Mesodermal cell (in vitro differentiated cells): ENCODE measurements at regions not wholly inside any gene's neighbourhood (a gene's known extent, or its start where the extent isn't known, plus 50 kb on each side); places are given as distances from the start of the nearest gene placed in this dataset.
"Not testable (repeated sequence)": the region's sequence is repeated elsewhere in the genome, so short reads cannot be mapped to it uniquely, and the experiment has no call there.

Experiments used
- H3K27ac ChIP-seq: 2 replicates; pipeline ENCODE4 v1.7.0; 2013; ENCODE audit warnings: mild to moderate bottlenecking, low read depth, low read length, moderate library complexity; ENCODE audit not compliant: severe bottlenecking
- H3K36me3 ChIP-seq: 2 replicates; pipeline ENCODE4 v1.7.1; 2013; ENCODE audit warnings: mild to moderate bottlenecking, low read length, moderate library complexity; ENCODE audit not compliant: control insufficient read depth, insufficient read depth
- H3K4me1 ChIP-seq: one replicate; pipeline ENCODE4 v1.7.1; 2013; ENCODE audit warnings: mild to moderate bottlenecking, low read length; ENCODE audit not compliant: insufficient read depth, control insufficient read depth, poor library complexity, severe bottlenecking
- H3K4me3 ChIP-seq: 2 replicates; pipeline ENCODE4 v1.7.0; 2013; ENCODE audit warnings: low read length, control low read depth, mild to moderate bottlenecking; ENCODE audit not compliant: insufficient read depth, poor library complexity, severe bottlenecking; ENCODE audit errors: extremely low read depth
- H3K9me3 ChIP-seq: 2 replicates; pipeline ENCODE4 v1.7.1; 2013; ENCODE audit warnings: mild to moderate bottlenecking, low read length, moderate library complexity; ENCODE audit not compliant: control insufficient read depth
- WGBS, 2 experiments: methylation state at CpG; one replicate each; pipeline ENCODE4 v1.1.5; 2013; ENCODE audit warnings: missing lambda C conversion rate in 2 of 2; ENCODE audit not compliant: insufficient coverage in 2 of 2; 5-methylcytosine and 5-hydroxymethylcytosine counted together

DNA sequence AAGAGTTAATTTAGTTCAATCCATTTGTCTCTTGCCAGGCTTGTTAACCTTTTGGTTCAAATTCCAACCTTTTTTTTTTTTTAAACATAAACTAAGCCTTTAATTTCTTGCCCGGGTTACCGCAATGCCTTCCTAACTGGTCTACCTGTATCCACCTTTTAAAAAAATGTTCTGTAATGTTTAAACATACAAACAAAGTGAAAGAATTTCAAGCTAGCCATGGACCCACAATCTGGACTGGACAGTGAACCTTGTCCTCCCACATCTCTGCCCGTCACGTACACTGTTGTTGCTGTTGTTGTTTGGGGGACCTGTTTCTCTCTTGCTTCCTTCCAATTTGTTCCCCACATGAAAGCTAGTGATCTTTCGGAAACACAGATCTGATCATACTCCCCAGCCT lies 724.7 kb upstream of the AUTS2 start:
- Histone ChIP-seq H3K4me3 (no peak overlapping the region), H3K9me3 (no peaks in the 10 kb centered on the region), H3K27ac (no peak overlapping the region), H3K4me1 (no peaks in the 10 kb centered on the region), H3K36me3 (no peaks in the 10 kb centered on the region)
- WGBS, 2 experiments: 89% methylated on average over 3 of the region's 5 CpGs; no CpG with 5 or more reads in 1 of the 2 experiments

- 72 to 86% methylated on average over 1 to 2 of the region's 2 CpGs for WGBS, 2 experiments
- Histone ChIP-seq H3K4me1 (no peaks in the 10 kb centered on the region), H3K36me3 (no peaks in the 10 kb centered on the region), H3K4me3 (no peak overlapping the region), H3K27ac (no peak overlapping the region), H3K9me3 (no peaks in the 10 kb centered on the region)
These were observed 722.4 kb upstream of the AUTS2 start for GRCh38 chr7:68875857-68876256.

- H3K36me3 ChIP-seq, H3K4me1 ChIP-seq, H3K27ac ChIP-seq, H3K4me3 ChIP-seq, H3K9me3 ChIP-seq: not testable (repeated sequence)
- no CpG with 5 or more reads among the region's 1 CpG for WGBS, 2 experiments
These were observed 711.2 kb upstream of the AUTS2 start for GRCh38 chr7:68887116-68887515.

- Histone ChIP-seq H3K4me1 (no peaks in the 10 kb centered on the region), H3K36me3 (no peaks in the 10 kb centered on the region), H3K9me3 (no peaks in the 10 kb centered on the region), H3K27ac (no peak overlapping the region), H3K4me3 (no peak overlapping the region)
- 63 to 67% methylated on average over 3 of the region's 3 CpGs for WGBS, 2 experiments
These were observed 709.3 kb upstream of the AUTS2 start for GRCh38 chr7:68888971-68889385.

DNA sequence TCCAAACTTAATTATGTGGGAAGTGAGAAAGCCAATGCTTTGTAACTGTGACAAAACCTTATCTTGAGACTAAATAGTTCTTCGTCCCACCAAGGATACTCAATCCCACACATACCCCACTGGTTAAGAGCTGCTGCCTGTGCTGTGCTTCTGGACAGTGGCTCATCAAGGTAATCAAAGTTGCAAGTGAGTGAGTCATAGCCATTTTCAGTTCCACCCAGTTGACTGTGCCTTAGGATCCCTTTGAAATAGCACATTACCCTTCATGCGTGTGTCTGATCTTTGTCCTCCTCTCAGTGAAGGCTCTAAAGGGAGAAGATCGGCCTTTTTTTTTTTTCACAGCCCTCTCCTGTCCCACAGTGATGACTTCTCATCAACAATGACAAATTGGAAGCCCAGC lies 706.0 kb upstream of the AUTS2 start:
- WGBS, 2 experiments: 67 to 89% methylated on average over 2 of the region's 3 CpGs
- Histone ChIP-seq H3K27ac (peak overlapping the region; percentile 16), H3K36me3 (no peaks in the 10 kb centered on the region), H3K4me3 (no peak overlapping the region), H3K9me3 (no peaks in the 10 kb centered on the region), H3K4me1 (no peaks in the 10 kb centered on the region)

- H3K9me3 ChIP-seq: no peaks in the 10 kb centered on the region
- 100% methylated on average over 1 of the region's 4 CpGs for WGBS, 2 experiments
- no peak overlapping the region for H3K4me3 ChIP-seq
- H3K36me3 ChIP-seq: no peaks in the 10 kb centered on the region
- no peak overlapping the region for H3K27ac ChIP-seq
- no peaks in the 10 kb centered on the region for H3K4me1 ChIP-seq
These were observed 704.9 kb upstream of the AUTS2 start for GRCh38 chr7:68893411-68893810.

DNA sequence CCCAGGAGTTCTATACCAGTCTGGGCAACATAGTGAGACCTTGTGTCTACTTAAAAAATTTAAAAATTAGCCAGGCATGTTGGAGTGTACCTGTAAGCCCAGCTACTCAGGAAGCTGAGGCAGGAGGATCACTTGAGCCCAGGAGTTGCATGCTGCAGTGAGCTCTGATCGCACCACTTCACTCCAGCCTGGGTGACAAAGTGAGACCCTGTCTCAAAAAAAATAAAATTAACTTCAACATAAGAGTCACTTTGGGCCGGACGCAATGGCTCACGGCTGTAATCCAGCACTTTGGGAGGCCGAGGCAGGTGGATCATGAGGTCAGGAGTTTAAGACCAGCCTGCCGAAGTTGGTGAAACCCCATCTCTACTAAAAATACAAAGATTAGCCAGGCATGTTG lies 699.1 kb upstream of the AUTS2 start:
- WGBS, 2 experiments: 95 to 97% methylated on average over 5 of the region's 6 CpGs
- not testable (repeated sequence) for H3K9me3 ChIP-seq, H3K27ac ChIP-seq, H3K4me1 ChIP-seq, H3K4me3 ChIP-seq, H3K36me3 ChIP-seq

DNA sequence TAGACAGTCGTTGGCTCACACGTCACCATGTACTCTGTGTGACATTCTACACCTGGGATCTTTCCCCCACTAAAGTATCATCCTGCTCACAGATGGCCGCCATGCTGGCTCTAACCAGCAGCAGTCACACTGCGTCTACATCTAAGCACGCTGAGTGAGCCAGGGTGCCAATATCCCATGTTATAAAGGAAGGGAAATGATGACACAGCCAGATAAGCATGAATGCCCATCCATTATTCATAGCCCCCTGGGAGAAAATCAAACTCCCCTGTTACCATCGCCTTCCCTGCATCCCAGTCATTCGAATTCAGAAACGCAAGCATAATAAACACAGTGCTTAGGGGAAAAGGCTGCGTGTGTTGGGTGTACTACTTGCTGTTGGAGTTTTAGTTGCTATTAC lies 698.2 kb upstream of the AUTS2 start:
- WGBS, 2 experiments: 84 to 100% methylated on average over 3 to 4 of the region's 9 CpGs
- Histone ChIP-seq H3K4me3 (no peak overlapping the region), H3K36me3 (no peaks in the 10 kb centered on the region), H3K4me1 (no peaks in the 10 kb centered on the region), H3K9me3 (no peaks in the 10 kb centered on the region), H3K27ac (no peak overlapping the region)

GRCh38 chr7:68904630-68905029 lies 693.6 kb upstream of the AUTS2 start:
- H3K4me1 ChIP-seq: no peaks in the 10 kb centered on the region
- H3K9me3 ChIP-seq: no peaks in the 10 kb centered on the region
- H3K27ac ChIP-seq: no peak overlapping the region
- 80 to 96% methylated on average over 1 to 3 of the region's 3 CpGs for WGBS, 2 experiments
- no peaks in the 10 kb centered on the region for H3K36me3 ChIP-seq
- no peak overlapping the region for H3K4me3 ChIP-seq

DNA sequence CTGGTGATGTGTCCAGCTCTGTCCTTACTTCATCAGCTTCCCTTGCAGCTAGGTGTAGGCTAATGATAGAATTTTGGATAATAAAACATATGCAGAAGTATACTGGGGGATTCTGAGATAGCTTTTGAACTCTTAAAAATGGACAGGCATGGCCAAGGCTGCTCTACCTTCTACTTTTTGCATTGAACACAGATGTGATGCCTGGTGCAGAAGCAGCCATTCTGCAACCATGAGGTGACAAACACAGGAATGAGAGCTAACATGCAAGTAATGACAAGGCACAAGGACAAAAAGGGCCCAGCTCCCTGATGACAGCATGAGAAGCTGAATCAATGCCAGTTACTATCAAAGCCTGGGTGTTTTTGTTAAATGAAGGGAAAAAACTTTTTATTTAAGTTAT lies 686.5 kb upstream of the AUTS2 start:
- H3K9me3 ChIP-seq: no peaks in the 10 kb centered on the region
- no peak overlapping the region for H3K27ac ChIP-seq
- H3K4me3 ChIP-seq: no peak overlapping the region
- H3K4me1 ChIP-seq: no peaks in the 10 kb centered on the region
- H3K36me3 ChIP-seq: no peaks in the 10 kb centered on the region

DNA sequence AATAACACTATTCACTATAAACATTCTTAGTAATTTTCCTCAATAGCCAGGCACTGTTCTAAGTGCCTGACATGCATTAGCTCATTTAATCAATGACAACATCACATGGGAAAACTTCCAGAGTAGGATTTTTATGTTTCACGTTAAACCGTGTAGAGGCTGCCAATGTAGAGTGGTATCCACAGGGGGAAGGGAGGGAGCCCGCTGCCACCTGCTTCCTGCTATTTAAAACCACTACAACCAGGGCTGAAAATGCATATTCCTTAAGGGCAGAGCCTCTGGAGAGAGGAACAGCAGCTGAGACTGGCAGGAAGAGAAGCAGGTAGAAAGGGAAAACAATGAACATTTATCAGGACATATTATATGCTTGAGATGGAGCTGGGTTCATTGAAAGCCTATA lies 684.3 kb upstream of the AUTS2 start:
- H3K27ac ChIP-seq: no peak overlapping the region
- H3K9me3 ChIP-seq: peaks cover 6% of the 10 kb centered on the region
- no peaks in the 10 kb centered on the region for H3K36me3 ChIP-seq
- WGBS, 2 experiments: no CpG with 5 or more reads among the region's 3 CpGs
- H3K4me1 ChIP-seq: no peaks in the 10 kb centered on the region
- H3K4me3 ChIP-seq: no peak overlapping the region
